Liver (tissue), 8 donors: ENCODE measurements at regions not wholly inside any gene's neighbourhood (a gene's known extent, or its start where the extent isn't known, plus 50 kb on each side); places are given as distances from the start of the nearest gene placed in this dataset.

Experiments used
- DNase-seq: peaks from one replicate; pipeline ENCODE4 v3.0.0-alpha.2; 2017; ENCODE audit warnings: low spot score
- H3K27ac ChIP-seq, 2 donors: one replicate each; pipeline ENCODE4 v1.7.0; 2013; ENCODE audit warnings: inconsistent platforms in 2 of 2, low read length in 2 of 2, control low read depth in 1 of 2, low read depth in 1 of 2, mild to moderate bottlenecking in 1 of 2
- H3K27me3 ChIP-seq, 4 donors: one replicate each; pipeline versions ENCODE4 v1.6.1 to v1.7.0; 2013; ENCODE audit warnings: low read length in 3 of 4, inconsistent platforms in 1 of 4, mild to moderate bottlenecking in 1 of 4, moderate library complexity in 1 of 4; ENCODE audit not compliant: control insufficient read depth in 4 of 4, insufficient read depth in 4 of 4
- H3K36me3 ChIP-seq, 4 donors: one replicate each; pipeline versions ENCODE4 v1.6.1 to v1.7.0; 2013; ENCODE audit warnings: low read length in 3 of 4, mild to moderate bottlenecking in 3 of 4, low read depth in 1 of 4, moderate library complexity in 1 of 4; ENCODE audit not compliant: control insufficient read depth in 4 of 4, insufficient read depth in 3 of 4
- H3K4me1 ChIP-seq, 4 donors: one replicate each; pipeline versions ENCODE4 v1.6.1 to v1.7.0; 2013; ENCODE audit warnings: low read length in 3 of 4, mild to moderate bottlenecking in 3 of 4, moderate library complexity in 1 of 4; ENCODE audit not compliant: control insufficient read depth in 4 of 4, insufficient read depth in 4 of 4
- H3K4me3 ChIP-seq, 3 donors: one replicate each; pipeline versions ENCODE4 v1.6.1 to v1.7.0; 2013; ENCODE audit warnings: low read length in 3 of 3, control low read depth in 1 of 3, low read depth in 1 of 3, mild to moderate bottlenecking in 1 of 3
- H3K9ac ChIP-seq, 2 donors: one replicate each; pipeline ENCODE4 v1.7.0; 2013; ENCODE audit warnings: low read length in 2 of 2, mild to moderate bottlenecking in 2 of 2, moderate library complexity in 2 of 2, control low read depth in 1 of 2, low read depth in 1 of 2
- H3K9me3 ChIP-seq, 4 donors: one replicate each; pipeline versions ENCODE4 v1.6.1 to v1.7.0; 2013; ENCODE audit warnings: low read length in 3 of 4; ENCODE audit not compliant: control insufficient read depth in 4 of 4
- ATF3 ChIP-seq: IDR thresholded peaks from 2 replicates; pipeline ENCODE4 v1.6.1; 2016; ENCODE audit warnings: antibody characterized with exemption
- EGR1 ChIP-seq, 2 donors: IDR thresholded peaks; 2 replicates each; pipeline ENCODE4 v1.6.1; 2016 to 2018; ENCODE audit warnings: antibody characterized with exemption in 2 of 2, low read depth in 2 of 2
- FOXA1 ChIP-seq: IDR thresholded peaks from 2 replicates; pipeline ENCODE4 v1.6.1; 2016; ENCODE audit warnings: antibody characterized with exemption
- FOXA2 ChIP-seq: IDR thresholded peaks from 2 replicates; pipeline ENCODE4 v1.6.1; 2016; ENCODE audit warnings: antibody characterized with exemption
- GABPA ChIP-seq, 2 donors: IDR thresholded peaks in 1 of 2; conservative IDR thresholded peaks in 1 of 2; 2 replicates each; pipeline ENCODE4 v1.6.1; 2016; ENCODE audit warnings: antibody characterized with exemption in 2 of 2, mild to moderate bottlenecking in 1 of 2, moderate library complexity in 1 of 2
- HNF4A ChIP-seq, 2 donors: conservative IDR thresholded peaks; 2 replicates each; pipeline ENCODE4 v1.6.1; 2016; ENCODE audit warnings: antibody characterized with exemption in 2 of 2, mild to moderate bottlenecking in 2 of 2
- HNF4G ChIP-seq: IDR thresholded peaks from 2 replicates; pipeline ENCODE4 v1.6.1; 2016; ENCODE audit warnings: antibody characterized with exemption
- JUND ChIP-seq, 2 donors: IDR thresholded peaks; 2 replicates each; pipeline ENCODE4 v1.6.1; 2016; ENCODE audit warnings: antibody characterized with exemption in 2 of 2
- MAX ChIP-seq: IDR thresholded peaks from 2 replicates; pipeline ENCODE4 v1.6.1; 2016; ENCODE audit warnings: antibody characterized with exemption
- NR2F2 ChIP-seq: IDR thresholded peaks from 2 replicates; pipeline ENCODE4 v1.6.1; 2016; ENCODE audit warnings: antibody characterized with exemption
- RAD21 ChIP-seq, 2 donors: IDR thresholded peaks; 2 replicates each; pipeline ENCODE4 v1.6.1; 2016; ENCODE audit warnings: antibody characterized with exemption in 2 of 2, mild to moderate bottlenecking in 2 of 2
- REST ChIP-seq: IDR thresholded peaks from 2 replicates; pipeline ENCODE4 v1.6.1; 2016; ENCODE audit warnings: antibody characterized with exemption, mild to moderate bottlenecking
- SP1 ChIP-seq: IDR thresholded peaks from 2 replicates; pipeline ENCODE4 v1.6.1; 2018; ENCODE audit warnings: antibody characterized with exemption, mild to moderate bottlenecking
- TAF1 ChIP-seq: conservative IDR thresholded peaks from 2 replicates; pipeline ENCODE4 v1.6.1; 2016; ENCODE audit warnings: antibody characterized with exemption, mild to moderate bottlenecking
- YY1 ChIP-seq: IDR thresholded peaks from 2 replicates; pipeline ENCODE4 v1.6.1; 2016; ENCODE audit warnings: antibody characterized with exemption, mild to moderate bottlenecking
- WGBS: extraction: QIAGEN DNeasy Blood & Tissue Kit; methylation state at CpG from one replicate; pipeline ENCODE4 v1.1.7; 2013; 5-methylcytosine and 5-hydroxymethylcytosine counted together
- TF ChIP-seq, protein P1 (sequence below): fragments of 150-350 bp; IDR thresholded peaks from 2 replicates; pipeline ENCODE4 v1.5.1; 2017; ENCODE audit warnings: improper control_type of control experiment, low read depth, low read length; ENCODE audit not compliant: missing input control
- donor health status: healthy.
- donor health status: healthy.
- donor health status: healthy.
- donor health status: healthy.
- donor health status: healthy.

GRCh38 chr16:66250686-66251431, 115.6 kb upstream of the CDH5 start:
- Histone ChIP-seq H3K9me3 (no peaks in the 10 kb centered on the region), H3K27me3 (peaks cover 0 to 3% (median 0%) of the 10 kb centered on the region in 4 donors), H3K4me3 (no peak overlapping the region), H3K9ac (no peak overlapping the region), H3K27ac (no peak overlapping the region), H3K36me3 (no peaks in the 10 kb centered on the region), H3K4me1 (no peaks in the 10 kb centered on the region)
- 42% methylated on average over 10 of the region's 10 CpGs for WGBS
- no peak for DNase-seq
- TF ChIP-seq GABPA (IDR thresholded peaks at IDR 0.05 in 1 of 2, conservative IDR thresholded peaks at IDR 0.05 in 1 of 2) = no peak
- TF ChIP-seq REST = no peak
- no peak for TF ChIP-seq HNF4A (conservative IDR thresholded peaks at IDR 0.05)
- TF ChIP-seq JUND (IDR thresholded peaks at IDR 0.05) = no peak
- TF ChIP-seq NR2F2 = peak; percentile 38
- no peak for TF ChIP-seq HNF4G
- TF ChIP-seq ATF3 = no peak
- no peak for TF ChIP-seq SP1
- TF ChIP-seq YY1 = no peak
- peak in 1 of 2 donors; percentile 13 for TF ChIP-seq RAD21 (IDR thresholded peaks at IDR 0.05)

GRCh38 chr16:66247516-66248481, 118.7 kb upstream of the CDH5 start:
- Histone ChIP-seq H3K4me1 (no peaks in the 10 kb centered on the region), H3K9me3 (no peaks in the 10 kb centered on the region), H3K36me3 (no peaks in the 10 kb centered on the region), H3K9ac (no peak overlapping the region), H3K27me3 (peaks cover 0 to 3% (median 0%) of the 10 kb centered on the region in 4 donors), H3K27ac (no peak overlapping the region), H3K4me3 (no peak overlapping the region)
- no peak for DNase-seq
- TF ChIP-seq JUND (IDR thresholded peaks at IDR 0.05) (no peak), ATF3 (no peak), HNF4A (conservative IDR thresholded peaks at IDR 0.05) (no peak), RAD21 (IDR thresholded peaks at IDR 0.05) (no peak), MAX (no peak), REST (no peak), NR2F2 (no peak), TAF1 (no peak), HNF4G (no peak), YY1 (no peak), FOXA2 (no peak), FOXA1 (no peak), EGR1 (IDR thresholded peaks at IDR 0.05; ENCODE audit: low read depth in 2 of 2) (no peak)
- TF ChIP-seq, protein P1, sequence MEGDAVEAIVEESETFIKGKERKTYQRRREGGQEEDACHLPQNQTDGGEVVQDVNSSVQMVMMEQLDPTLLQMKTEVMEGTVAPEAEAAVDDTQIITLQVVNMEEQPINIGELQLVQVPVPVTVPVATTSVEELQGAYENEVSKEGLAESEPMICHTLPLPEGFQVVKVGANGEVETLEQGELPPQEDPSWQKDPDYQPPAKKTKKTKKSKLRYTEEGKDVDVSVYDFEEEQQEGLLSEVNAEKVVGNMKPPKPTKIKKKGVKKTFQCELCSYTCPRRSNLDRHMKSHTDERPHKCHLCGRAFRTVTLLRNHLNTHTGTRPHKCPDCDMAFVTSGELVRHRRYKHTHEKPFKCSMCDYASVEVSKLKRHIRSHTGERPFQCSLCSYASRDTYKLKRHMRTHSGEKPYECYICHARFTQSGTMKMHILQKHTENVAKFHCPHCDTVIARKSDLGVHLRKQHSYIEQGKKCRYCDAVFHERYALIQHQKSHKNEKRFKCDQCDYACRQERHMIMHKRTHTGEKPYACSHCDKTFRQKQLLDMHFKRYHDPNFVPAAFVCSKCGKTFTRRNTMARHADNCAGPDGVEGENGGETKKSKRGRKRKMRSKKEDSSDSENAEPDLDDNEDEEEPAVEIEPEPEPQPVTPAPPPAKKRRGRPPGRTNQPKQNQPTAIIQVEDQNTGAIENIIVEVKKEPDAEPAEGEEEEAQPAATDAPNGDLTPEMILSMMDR = no peak
- WGBS = 64% methylated on average over 13 of the region's 13 CpGs
